Right cardiac atrium (tissue), 5 donors: ENCODE measurements at regions not wholly inside any gene's neighbourhood (a gene's known extent, or its start where the extent isn't known, plus 50 kb on each side); places are given as distances from the start of the nearest gene placed in this dataset.
"Not testable (repeated sequence)": the region's sequence is repeated elsewhere in the genome, so short reads cannot be mapped to it uniquely, and the experiment has no call there.

Experiments
- ATAC-seq, 2 donors: fragments of 200-7000 bp; cut with Tn5 transposase; one replicate each; pipeline versions ENCODE4 v1.8.0 to v1.9.1; 2020; ENCODE audit warnings: moderate library complexity in 2 of 2, mild to moderate bottlenecking in 1 of 2
- DNase-seq, 3 donors: peaks; one replicate each; pipeline ENCODE4 v3.0.0-alpha.2; 2020
- H3K27ac ChIP-seq: one replicate; pipeline ENCODE4 v1.5.1; 2013; ENCODE audit warnings: mild to moderate bottlenecking, low read length, control low read depth, moderate library complexity
- H3K27me3 ChIP-seq: one replicate; pipeline ENCODE4 v1.6.1; 2013; ENCODE audit not compliant: control insufficient read depth, insufficient read depth
- H3K4me1 ChIP-seq: one replicate; pipeline ENCODE4 v1.6.1; 2013; ENCODE audit warnings: low read length; ENCODE audit not compliant: control insufficient read depth, insufficient read depth
- H3K4me3 ChIP-seq: one replicate; pipeline ENCODE4 v1.5.1; 2013; ENCODE audit warnings: low read length, control low read depth
- H3K9me3 ChIP-seq: one replicate; pipeline ENCODE4 v1.6.1; 2013; ENCODE audit warnings: low read length; ENCODE audit not compliant: control insufficient read depth
- WGBS: extraction: QIAGEN DNeasy Blood & Tissue Kit; methylation state at CpG from one replicate; pipeline ENCODE4 v1.1.7; 2013; 5-methylcytosine and 5-hydroxymethylcytosine counted together
- intact Hi-C, 4 donors: fragments of 100-400 bp; cut with DNase I; formaldehyde crosslinking; loops; one replicate each; pipeline versions ENCODE4 v1.11.0 to v1.14.0; 2022 to 2023
- donor health status: healthy with polysubstance abuse.
- donor health status: DM: no; HTN: yes; CAD: no.
- donor health status: DM: no; HTN: no; CAD: no.
- donor health status: DM: no; HTN: yes; CAD: no; lungs with severe emphysema.
- donor health status: DM: yes; HTN: yes; CAD: no.

GRCh38 chr6:76774781-76775384 lies 688.4 kb downstream of the HTR1B start:
- no peak overlapping the region for H3K4me3 ChIP-seq
- no peak overlapping the region for H3K27ac ChIP-seq
- H3K9me3 ChIP-seq = no peaks in the 10 kb centered on the region
- H3K4me1 ChIP-seq = no peaks in the 10 kb centered on the region
- 38% methylated on average over 6 of the region's 6 CpGs for WGBS
- peak in 1 of 3 donors; percentile 50 for DNase-seq
- intact Hi-C loops = no loop called here
- no peaks in the 10 kb centered on the region for H3K27me3 ChIP-seq
- peak; percentile 42 to 74 for ATAC-seq

GRCh38 chr6:76772951-76773350 lies 690.3 kb downstream of the HTR1B start:
- Histone ChIP-seq H3K4me3 (no peak overlapping the region), H3K27me3 (no peaks in the 10 kb centered on the region), H3K27ac (no peak overlapping the region), H3K9me3 (no peaks in the 10 kb centered on the region), H3K4me1 (no peaks in the 10 kb centered on the region)
- WGBS = 31% methylated on average over 2 of the region's 2 CpGs
- no peak for ATAC-seq
- intact Hi-C loops = no loop called here
- DNase-seq = no peak

- H3K9me3 ChIP-seq = no peaks in the 10 kb centered on the region
- H3K4me3 ChIP-seq = no peak overlapping the region
- 47% methylated on average over 2 of the region's 2 CpGs for WGBS
- intact Hi-C loops = no loop called here
- ATAC-seq = peak; percentile 40 to 64
- H3K4me1 ChIP-seq = no peaks in the 10 kb centered on the region
- no peak overlapping the region for H3K27ac ChIP-seq
- peak in 1 of 3 donors; percentile 39 for DNase-seq
- H3K27me3 ChIP-seq = no peaks in the 10 kb centered on the region
Measured at GRCh38 chr6:76771059-76771634, 692.1 kb downstream of the HTR1B start.

- 68% methylated on average over 2 of the region's 2 CpGs for WGBS
- ATAC-seq (no peak), DNase-seq (no peak)
- Histone ChIP-seq H3K27ac (no peak overlapping the region), H3K9me3 (no peaks in the 10 kb centered on the region), H3K4me3 (no peak overlapping the region), H3K4me1 (no peaks in the 10 kb centered on the region), H3K27me3 (no peaks in the 10 kb centered on the region)
- intact Hi-C loops = no loop called here
Measured at GRCh38 chr6:76770281-76770680, 693.0 kb downstream of the HTR1B start.

GRCh38 chr6:76768556-76768955 lies 694.7 kb downstream of the HTR1B start:
- Histone ChIP-seq H3K27ac (no peak overlapping the region), H3K4me1 (no peaks in the 10 kb centered on the region), H3K27me3 (no peaks in the 10 kb centered on the region), H3K9me3 (no peaks in the 10 kb centered on the region), H3K4me3 (no peak overlapping the region)
- 40% methylated on average over 2 of the region's 2 CpGs for WGBS
- DNase-seq = no peak
- intact Hi-C loops = no loop called here
- no peak for ATAC-seq

GRCh38 chr6:76764057-76764456 lies 691.6 kb upstream of the IMPG1 start:
- DNase-seq = no peak
- intact Hi-C loops = no loop called here
- no peak for ATAC-seq
- Histone ChIP-seq H3K27ac (no peak overlapping the region), H3K27me3 (no peaks in the 10 kb centered on the region), H3K4me3 (no peak overlapping the region), H3K4me1 (no peaks in the 10 kb centered on the region), H3K9me3 (no peaks in the 10 kb centered on the region)
- 18% methylated on average over 2 of the region's 2 CpGs for WGBS

GRCh38 chr6:76752841-76753240 lies 680.4 kb upstream of the IMPG1 start:
- WGBS = 91% methylated on average over 2 of the region's 2 CpGs
- H3K27me3 ChIP-seq = no peaks in the 10 kb centered on the region
- no peaks in the 10 kb centered on the region for H3K9me3 ChIP-seq
- no peak for DNase-seq
- intact Hi-C loops = no loop called here
- H3K27ac ChIP-seq = no peak overlapping the region
- no peaks in the 10 kb centered on the region for H3K4me1 ChIP-seq
- no peak for ATAC-seq
- no peak overlapping the region for H3K4me3 ChIP-seq

- H3K4me3 ChIP-seq, ATAC-seq, H3K4me1 ChIP-seq, H3K27me3 ChIP-seq, H3K9me3 ChIP-seq, H3K27ac ChIP-seq, intact Hi-C loops, DNase-seq: not testable (repeated sequence)
- WGBS = 100% methylated on average over 3 of the region's 3 CpGs
Measured at GRCh38 chr6:76745388-76745787, 672.9 kb upstream of the IMPG1 start.

GRCh38 chr6:76744151-76744720 lies 671.8 kb upstream of the IMPG1 start:
- H3K9me3 ChIP-seq, H3K4me3 ChIP-seq, H3K27ac ChIP-seq, H3K27me3 ChIP-seq, intact Hi-C loops, H3K4me1 ChIP-seq, ATAC-seq: not testable (repeated sequence)
- WGBS = 93% methylated on average over 37 of the region's 38 CpGs
- DNase-seq = peak in 1 of 3 donors; percentile 28

- intact Hi-C loops = no loop called here
- ATAC-seq = no peak
- H3K4me3 ChIP-seq = no peak overlapping the region
- no peak overlapping the region for H3K27ac ChIP-seq
- no peaks in the 10 kb centered on the region for H3K9me3 ChIP-seq
- DNase-seq = no peak
- no peaks in the 10 kb centered on the region for H3K4me1 ChIP-seq
- 80% methylated on average over 2 of the region's 2 CpGs for WGBS
- no peaks in the 10 kb centered on the region for H3K27me3 ChIP-seq
Measured at GRCh38 chr6:76742919-76743318, 670.5 kb upstream of the IMPG1 start.

- H3K27ac ChIP-seq = no peak overlapping the region
- H3K4me1 ChIP-seq = no peaks in the 10 kb centered on the region
- no peaks in the 10 kb centered on the region for H3K27me3 ChIP-seq
- H3K9me3 ChIP-seq = no peaks in the 10 kb centered on the region
- no peak overlapping the region for H3K4me3 ChIP-seq
- DNase-seq (no peak), ATAC-seq (no peak)
- intact Hi-C loops = no loop called here
- 77% methylated on average over 1 of the region's 1 CpG for WGBS
Measured at GRCh38 chr6:76719449-76719848, 647.0 kb upstream of the IMPG1 start.
